Tibial nerve (tissue), 4 donors: ENCODE measurements at regions not wholly inside any gene's neighbourhood (a gene's known extent, or its start where the extent isn't known, plus 50 kb on each side); places are given as distances from the start of the nearest gene placed in this dataset.

Source experiments
- CTCF ChIP-seq, 5 experiments: fragments of 200-600 bp in 3 of 5; fragments of 450-650 bp in 2 of 5; sonication (generic) in 3 of 5; IDR thresholded peaks; one replicate each; pipeline ENCODE4 v1.5.1; 2016 to 2019; ENCODE audit warnings: antibody characterized with exemption in 5 of 5, mild to moderate bottlenecking in 3 of 5, moderate library complexity in 2 of 5
- EP300 ChIP-seq, 2 donors: sonication (generic); formaldehyde crosslinking; IDR thresholded peaks; one replicate each; pipeline ENCODE4 v1.6.1; 2017; ENCODE audit warnings: antibody characterized with exemption in 2 of 2, mild to moderate bottlenecking in 1 of 2
- POLR2A ChIP-seq, 2 donors: fragments of 450-650 bp; IDR thresholded peaks; one replicate each; pipeline ENCODE4 v1.6.1; 2017; ENCODE audit warnings: antibody characterized with exemption in 2 of 2, mild to moderate bottlenecking in 2 of 2, moderate library complexity in 2 of 2

- TF ChIP-seq CTCF (IDR thresholded peaks at IDR 0.05) (no peak), POLR2A (IDR thresholded peaks at IDR 0.05) (no peak), EP300 (IDR thresholded peaks at IDR 0.05) (no peak)
Observed at GRCh38 chr1:221823149-221823548, 81.3 kb upstream of the DUSP10 start.
